ENCODE measurements at regions not wholly inside any gene's neighbourhood (a gene's known extent, or its start where the extent isn't known, plus 50 kb on each side); places are given as distances from the start of the nearest gene placed in this dataset.

DNA sequence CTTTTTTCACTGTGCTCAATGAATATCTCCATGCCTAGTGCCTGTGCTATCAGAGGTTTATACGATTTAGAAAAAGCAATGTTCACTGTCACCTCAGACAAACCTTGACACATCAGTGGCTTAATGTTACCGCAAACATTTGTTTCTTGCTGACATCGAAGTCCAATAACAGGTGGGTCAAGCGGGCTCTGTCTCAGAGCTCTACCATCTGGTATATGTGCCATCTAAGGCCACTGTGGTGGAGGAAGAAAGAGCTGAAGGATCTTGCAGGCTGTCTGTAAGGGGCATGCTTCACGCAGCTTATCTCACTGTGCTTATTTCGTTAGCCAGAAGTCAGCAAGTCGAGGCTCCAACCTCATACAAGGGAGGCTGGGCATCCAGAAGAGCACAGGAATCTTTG lies 189.5 kb upstream of the NTF3 start:
- no peak overlapping the region for H3K4me3 ChIP-seq
- intact Hi-C loops (cut with DNase I) = no loop called here
- no peaks in the 10 kb centered on the region for H3K4me1 ChIP-seq
- no peak overlapping the region for H3K27ac ChIP-seq
- TF ChIP-seq, protein P1, sequence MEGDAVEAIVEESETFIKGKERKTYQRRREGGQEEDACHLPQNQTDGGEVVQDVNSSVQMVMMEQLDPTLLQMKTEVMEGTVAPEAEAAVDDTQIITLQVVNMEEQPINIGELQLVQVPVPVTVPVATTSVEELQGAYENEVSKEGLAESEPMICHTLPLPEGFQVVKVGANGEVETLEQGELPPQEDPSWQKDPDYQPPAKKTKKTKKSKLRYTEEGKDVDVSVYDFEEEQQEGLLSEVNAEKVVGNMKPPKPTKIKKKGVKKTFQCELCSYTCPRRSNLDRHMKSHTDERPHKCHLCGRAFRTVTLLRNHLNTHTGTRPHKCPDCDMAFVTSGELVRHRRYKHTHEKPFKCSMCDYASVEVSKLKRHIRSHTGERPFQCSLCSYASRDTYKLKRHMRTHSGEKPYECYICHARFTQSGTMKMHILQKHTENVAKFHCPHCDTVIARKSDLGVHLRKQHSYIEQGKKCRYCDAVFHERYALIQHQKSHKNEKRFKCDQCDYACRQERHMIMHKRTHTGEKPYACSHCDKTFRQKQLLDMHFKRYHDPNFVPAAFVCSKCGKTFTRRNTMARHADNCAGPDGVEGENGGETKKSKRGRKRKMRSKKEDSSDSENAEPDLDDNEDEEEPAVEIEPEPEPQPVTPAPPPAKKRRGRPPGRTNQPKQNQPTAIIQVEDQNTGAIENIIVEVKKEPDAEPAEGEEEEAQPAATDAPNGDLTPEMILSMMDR (IDR thresholded peaks at IDR 0.05) = no peak
- H3K36me3 ChIP-seq = no peaks in the 10 kb centered on the region
- no peak for DNase-seq (ENCODE audit: low spot score in 2 of 2)
- no peaks in the 10 kb centered on the region for H3K9me3 ChIP-seq
- no peaks in the 10 kb centered on the region for H3K27me3 ChIP-seq

DNA sequence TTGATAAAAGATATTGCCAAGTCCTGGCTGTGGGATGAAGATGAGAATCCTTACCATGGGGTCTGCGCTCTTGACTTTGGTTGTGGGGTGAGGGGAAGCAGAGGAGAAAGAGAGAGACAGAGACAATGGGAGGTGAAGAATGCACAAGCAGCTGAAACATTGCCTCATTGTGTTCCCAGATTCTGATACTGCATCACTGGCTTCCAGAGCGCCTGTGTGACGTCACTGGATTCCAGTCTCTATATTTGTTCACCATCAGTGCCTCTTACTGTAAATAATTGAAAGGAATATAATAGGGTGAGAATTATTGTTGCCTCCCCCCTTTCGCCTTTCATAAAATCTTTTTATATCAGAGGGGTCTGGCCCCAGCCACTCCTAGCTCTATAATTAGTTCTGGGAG lies 188.9 kb upstream of the NTF3 start:
- intact Hi-C loops (cut with DNase I) = no loop called here
- Histone ChIP-seq H3K9me3 (no peaks in the 10 kb centered on the region), H3K27me3 (no peaks in the 10 kb centered on the region), H3K4me1 (no peaks in the 10 kb centered on the region), H3K4me3 (no peak overlapping the region), H3K36me3 (no peaks in the 10 kb centered on the region), H3K27ac (no peak overlapping the region)
- TF ChIP-seq, protein P1 (IDR thresholded peaks at IDR 0.05) = no peak
- no peak for DNase-seq (ENCODE audit: low spot score in 2 of 2)

- no peak overlapping the region for H3K4me3 ChIP-seq
- intact Hi-C loops (cut with DNase I) = no loop called here
- TF ChIP-seq, protein P1 (IDR thresholded peaks at IDR 0.05) = no peak
- no peaks in the 10 kb centered on the region for H3K9me3 ChIP-seq
- no peaks in the 10 kb centered on the region for H3K36me3 ChIP-seq
- no peak overlapping the region for H3K27ac ChIP-seq
- DNase-seq (ENCODE audit: low spot score in 2 of 2) = no peak
- no peaks in the 10 kb centered on the region for H3K27me3 ChIP-seq
- no peaks in the 10 kb centered on the region for H3K4me1 ChIP-seq
These were observed 187.4 kb upstream of the NTF3 start for GRCh38 chr12:5244513-5244972.

DNA sequence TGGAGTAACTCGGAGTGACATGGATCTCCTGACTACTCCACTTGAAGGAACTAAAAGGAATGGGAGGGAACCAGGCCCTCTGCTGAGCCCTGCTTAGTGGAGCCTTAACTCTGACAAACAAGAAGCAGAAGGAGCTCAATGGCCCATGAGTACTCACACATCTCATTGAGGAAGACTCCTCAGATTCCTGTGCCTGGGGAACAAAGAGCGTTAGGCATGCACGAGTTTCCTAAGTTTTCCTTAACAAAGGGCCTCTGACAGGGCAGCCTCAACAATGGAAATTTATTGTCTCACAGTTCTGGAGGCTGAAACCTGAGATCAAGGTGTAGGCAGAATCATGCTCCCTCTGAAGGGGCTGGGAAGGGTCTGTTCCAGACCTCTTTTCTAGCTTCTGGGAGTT lies 185.7 kb upstream of the NTF3 start:
- Histone ChIP-seq H3K27ac (no peak overlapping the region), H3K9me3 (no peaks in the 10 kb centered on the region), H3K36me3 (no peaks in the 10 kb centered on the region), H3K4me1 (no peaks in the 10 kb centered on the region), H3K4me3 (no peak overlapping the region), H3K27me3 (no peaks in the 10 kb centered on the region)
- DNase-seq (ENCODE audit: low spot score in 2 of 2) = no peak
- intact Hi-C loops (cut with DNase I) = no loop called here
- TF ChIP-seq, protein P1 (IDR thresholded peaks at IDR 0.05) = no peak

DNA sequence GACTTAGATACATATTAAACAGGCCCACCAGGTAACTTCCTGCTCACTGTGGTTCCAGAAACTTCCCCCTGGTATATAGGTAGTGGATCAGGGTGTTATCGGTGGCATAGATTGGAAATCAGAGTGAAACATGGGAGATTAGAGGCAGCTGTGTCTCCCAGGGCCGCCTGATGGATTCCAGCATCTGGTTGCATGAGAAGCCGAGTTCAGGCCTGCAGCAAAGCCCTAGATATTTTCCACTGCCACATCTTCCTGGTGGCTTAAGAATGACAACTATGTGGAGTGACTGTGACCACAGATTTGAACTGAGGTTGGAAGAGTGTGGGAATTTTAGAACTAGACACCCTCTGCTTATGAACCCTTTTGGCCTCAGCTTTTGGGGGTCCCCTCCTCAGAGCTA lies 184.8 kb upstream of the NTF3 start:
- Histone ChIP-seq H3K27ac (no peak overlapping the region), H3K36me3 (no peaks in the 10 kb centered on the region), H3K9me3 (no peaks in the 10 kb centered on the region), H3K4me3 (no peak overlapping the region), H3K27me3 (no peaks in the 10 kb centered on the region), H3K4me1 (no peaks in the 10 kb centered on the region)
- intact Hi-C loops (cut with DNase I) = no loop called here
- no peak for DNase-seq (ENCODE audit: low spot score in 2 of 2)
- TF ChIP-seq, protein P1 (IDR thresholded peaks at IDR 0.05) = no peak

DNA sequence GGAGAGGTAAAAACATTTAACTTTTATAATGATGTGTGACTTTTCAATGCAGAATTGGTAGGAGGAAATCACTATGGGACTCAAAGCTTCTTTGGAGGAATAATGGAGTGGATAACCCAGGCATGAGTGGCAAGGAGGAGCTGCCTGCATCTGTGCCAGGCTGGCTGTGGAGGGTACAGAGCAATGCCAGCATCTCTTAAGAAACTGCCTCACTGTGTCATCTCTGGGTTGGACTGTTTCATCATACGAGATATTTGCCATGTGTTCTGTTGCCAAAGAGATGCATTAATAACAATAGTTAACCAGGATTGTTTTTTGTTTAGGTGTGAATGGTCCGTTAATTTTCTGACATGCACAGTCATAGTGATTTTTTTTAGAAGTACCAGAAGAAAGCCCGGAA lies 183.7 kb upstream of the NTF3 start:
- intact Hi-C loops (cut with DNase I) = no loop called here
- Histone ChIP-seq H3K27ac (no peak overlapping the region), H3K9me3 (no peaks in the 10 kb centered on the region), H3K36me3 (no peaks in the 10 kb centered on the region), H3K4me3 (no peak overlapping the region), H3K4me1 (no peaks in the 10 kb centered on the region), H3K27me3 (no peaks in the 10 kb centered on the region)
- TF ChIP-seq, protein P1 (IDR thresholded peaks at IDR 0.05) = no peak
- DNase-seq (ENCODE audit: low spot score in 2 of 2) = no peak

Data from ascending aorta (tissue), 2 donors.